ENCODE measurements at regions not wholly inside any gene's neighbourhood (a gene's known extent, or its start where the extent isn't known, plus 50 kb on each side); places are given as distances from the start of the nearest gene placed in this dataset.

GRCh38 chr2:221792971-221793521 lies 220.9 kb upstream of the EPHA4 start:
- no peak for TF ChIP-seq CTCF (IDR thresholded peaks at IDR 0.05; ENCODE audit: poor library complexity)
- TF ChIP-seq EZH2 (IDR thresholded peaks at IDR 0.05; ENCODE audit: borderline replicate concordance): no peak
- no peak for TF ChIP-seq EZH2phosphoT487 (IDR thresholded peaks at IDR 0.05; ENCODE audit: low read depth, severe bottlenecking, unreplicated experiment)
- Histone ChIP-seq H3K4me2 (peak overlapping the region; percentile 64), H3K4me1 (ENCODE audit: insufficient read depth) (peaks cover 9% of the 10 kb centered on the region), H2AFZ (peak overlapping the region; percentile 45), H3K79me2 (no peaks in the 10 kb centered on the region), H3K9me2 (replicated peaks; ENCODE audit: insufficient read depth) (no peaks in the 10 kb centered on the region), H3K36me3 (replicated peaks; ENCODE audit: insufficient read depth, low read depth) (no peaks in the 10 kb centered on the region), H3K4me3 (no peak overlapping the region), H3K27me3 (no peaks in the 10 kb centered on the region), H3K9me3 (ENCODE audit: low read depth) (no peaks in the 10 kb centered on the region), H3K27ac (peak overlapping the region; percentile 43), H4K20me1 (ENCODE audit: insufficient read depth, poor library complexity, severe bottlenecking) (no peaks in the 10 kb centered on the region)
- WGBS (ENCODE audit: low lambda C conversion rate, missing lambda C conversion rate): 28% methylated on average over 7 of the region's 7 CpGs
- peak; percentile 43 for DNase-seq (ENCODE audit: low spot score)

GRCh38 chr2:221791844-221792243 lies 219.7 kb upstream of the EPHA4 start:
- no peaks in the 10 kb centered on the region for H4K20me1 ChIP-seq (ENCODE audit: insufficient read depth, poor library complexity, severe bottlenecking)
- 95% methylated on average over 2 of the region's 2 CpGs for WGBS (ENCODE audit: low lambda C conversion rate, missing lambda C conversion rate)
- TF ChIP-seq EZH2phosphoT487 (IDR thresholded peaks at IDR 0.05; ENCODE audit: low read depth, severe bottlenecking, unreplicated experiment) (no peak), EZH2 (IDR thresholded peaks at IDR 0.05; ENCODE audit: borderline replicate concordance) (no peak), CTCF (IDR thresholded peaks at IDR 0.05; ENCODE audit: poor library complexity) (no peak)
- no peaks in the 10 kb centered on the region for H3K9me2 ChIP-seq (replicated peaks; ENCODE audit: insufficient read depth)
- no peaks in the 10 kb centered on the region for H3K9me3 ChIP-seq (ENCODE audit: low read depth)
- H3K27me3 ChIP-seq: no peaks in the 10 kb centered on the region
- peaks cover 9% of the 10 kb centered on the region for H3K4me1 ChIP-seq (ENCODE audit: insufficient read depth)
- no peak for DNase-seq (ENCODE audit: low spot score)
- no peak overlapping the region for H3K27ac ChIP-seq
- no peak overlapping the region for H2AFZ ChIP-seq
- no peaks in the 10 kb centered on the region for H3K79me2 ChIP-seq
- no peak overlapping the region for H3K4me3 ChIP-seq
- H3K36me3 ChIP-seq (replicated peaks; ENCODE audit: insufficient read depth, low read depth): no peaks in the 10 kb centered on the region
- H3K4me2 ChIP-seq: no peak overlapping the region

- Histone ChIP-seq H2AFZ (no peak overlapping the region), H3K27ac (no peak overlapping the region), H3K9me3 (ENCODE audit: low read depth) (no peaks in the 10 kb centered on the region), H3K4me2 (no peak overlapping the region), H3K27me3 (no peaks in the 10 kb centered on the region), H3K79me2 (no peaks in the 10 kb centered on the region), H3K4me1 (ENCODE audit: insufficient read depth) (peaks cover under 1% of the 10 kb centered on the region), H3K9me2 (replicated peaks; ENCODE audit: insufficient read depth) (no peaks in the 10 kb centered on the region), H4K20me1 (ENCODE audit: insufficient read depth, poor library complexity, severe bottlenecking) (no peaks in the 10 kb centered on the region), H3K36me3 (replicated peaks; ENCODE audit: insufficient read depth, low read depth) (no peaks in the 10 kb centered on the region), H3K4me3 (no peak overlapping the region)
- 66% methylated on average over 4 of the region's 4 CpGs for WGBS (ENCODE audit: low lambda C conversion rate, missing lambda C conversion rate)
- no peak for TF ChIP-seq CTCF (IDR thresholded peaks at IDR 0.05; ENCODE audit: poor library complexity)
- TF ChIP-seq EZH2phosphoT487 (IDR thresholded peaks at IDR 0.05; ENCODE audit: low read depth, severe bottlenecking, unreplicated experiment): no peak
- no peak for TF ChIP-seq EZH2 (IDR thresholded peaks at IDR 0.05; ENCODE audit: borderline replicate concordance)
- DNase-seq (ENCODE audit: low spot score): no peak
These were observed 215.5 kb upstream of the EPHA4 start for GRCh38 chr2:221787561-221787960.
